ENCODE measurements at regions not wholly inside any gene's neighbourhood (a gene's known extent, or its start where the extent isn't known, plus 50 kb on each side); places are given as distances from the start of the nearest gene placed in this dataset.

- TF ChIP-seq CTCF (IDR thresholded peaks at IDR 0.05; ENCODE audit: borderline replicate concordance, extremely low read depth, low read length, poor library complexity, severe bottlenecking), result no peak
- TF ChIP-seq EZH2 (IDR thresholded peaks at IDR 0.05; ENCODE audit: borderline replicate concordance, low read depth, low read length, severe bottlenecking), result no peak
Measured at GRCh38 chr1:5543235-5543634, 449.0 kb downstream of the NPHP4 start.
